Stimulated activated CD4-positive, alpha-beta T cell treated with anti-CD3 and anti-CD28 coated beads, TNF-alpha, amount 100 ng/mL, for 24 hours (primary cell): ENCODE measurements at regions not wholly inside any gene's neighbourhood (a gene's known extent, or its start where the extent isn't known, plus 50 kb on each side); places are given as distances from the start of the nearest gene placed in this dataset.
"Not testable (repeated sequence)": the region's sequence is repeated elsewhere in the genome, so short reads cannot be mapped to it uniquely, and the experiment has no call there.

Source experiments
- DNase-seq, 3 experiments: peaks; one replicate each; pipeline ENCODE4 v3.0.0-alpha.2; 2020; ENCODE audit warnings: low read depth in 3 of 3

- DNase-seq = no peak
These were observed 110.8 kb downstream of the PDGFA start for GRCh38 chr7:408751-409311.

- DNase-seq = no peak
These were observed 110.0 kb downstream of the PDGFA start for GRCh38 chr7:409339-410281.

DNA sequence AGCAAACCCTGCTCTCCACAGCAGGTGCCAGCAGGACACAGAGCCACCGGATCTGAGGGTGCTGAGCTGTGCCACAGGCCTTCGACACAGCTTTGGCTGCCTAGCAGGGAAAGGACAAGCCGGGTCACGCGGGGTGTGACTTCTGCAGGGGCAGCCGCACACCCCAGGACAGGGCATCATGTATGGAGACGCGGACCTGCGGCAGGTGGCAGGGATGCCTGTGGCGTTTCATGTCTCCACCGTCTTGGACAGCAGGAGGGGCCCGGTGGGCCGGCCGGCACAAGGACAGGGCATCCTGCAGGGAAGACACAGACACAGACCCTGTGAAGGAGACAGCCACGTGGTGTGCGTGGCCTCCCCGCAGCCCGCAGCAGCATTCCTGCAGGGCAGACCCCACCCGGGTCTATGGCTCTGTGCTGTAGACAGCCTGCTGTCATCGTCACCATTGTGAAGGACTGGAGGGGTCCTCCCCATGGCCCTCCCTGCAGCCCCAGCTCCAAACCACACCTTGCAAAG, 109.2 kb downstream of the PDGFA start:
- DNase-seq = no peak

DNA sequence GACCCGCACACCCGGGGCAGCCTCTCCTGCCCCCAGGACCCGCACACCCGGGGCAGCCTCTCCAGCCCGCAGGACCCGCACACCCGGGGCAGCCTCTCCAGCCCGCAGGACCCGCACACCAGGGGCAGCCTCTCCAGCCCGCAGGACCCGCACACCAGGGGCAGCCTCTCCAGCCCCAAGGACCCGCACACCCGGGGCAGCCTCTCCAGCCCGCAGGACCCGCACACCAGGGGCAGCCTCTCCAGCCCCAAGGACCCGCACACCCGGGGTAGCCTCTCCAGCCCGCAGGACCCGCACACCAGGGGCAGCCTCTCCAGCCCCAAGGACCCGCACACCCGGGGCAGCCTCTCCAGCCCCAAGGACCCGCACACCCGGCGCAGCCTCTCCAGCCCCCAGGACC, 108.5 kb downstream of the PDGFA start:
- not testable (repeated sequence) for DNase-seq

DNA sequence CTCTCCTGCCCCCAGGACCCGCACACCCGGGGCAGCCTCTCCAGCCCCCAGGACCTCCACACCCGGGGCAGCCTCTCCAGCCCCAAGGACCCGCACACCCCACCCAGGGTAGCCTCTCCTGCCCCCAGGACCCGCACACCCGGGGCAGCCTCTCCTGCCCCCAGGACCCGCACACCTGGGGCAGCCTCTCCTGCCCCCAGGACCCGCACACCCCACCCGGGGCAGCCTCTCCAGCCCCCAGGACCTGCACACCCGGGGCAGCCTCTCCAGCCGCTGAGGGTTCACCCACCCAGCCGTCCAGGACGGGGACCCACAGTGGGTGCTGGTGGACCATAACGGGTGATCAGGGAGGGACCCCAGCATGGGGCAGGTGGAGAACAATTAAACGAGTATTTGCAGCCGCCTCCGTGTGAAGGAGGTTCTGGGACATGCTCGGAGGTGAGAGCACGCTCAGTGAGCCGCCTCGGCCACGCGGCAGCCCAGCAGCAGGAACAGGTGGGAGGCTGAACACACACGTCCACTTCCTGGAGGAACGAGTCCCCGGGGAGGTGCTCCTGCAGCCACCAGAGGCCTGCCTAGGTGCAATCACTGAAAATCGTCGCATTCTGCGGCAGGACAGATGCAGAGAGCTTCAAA, 107.9 kb downstream of the PDGFA start:
- no peak for DNase-seq

GRCh38 chr7:412313-412710, 107.3 kb downstream of the PDGFA start:
- no peak for DNase-seq

DNA sequence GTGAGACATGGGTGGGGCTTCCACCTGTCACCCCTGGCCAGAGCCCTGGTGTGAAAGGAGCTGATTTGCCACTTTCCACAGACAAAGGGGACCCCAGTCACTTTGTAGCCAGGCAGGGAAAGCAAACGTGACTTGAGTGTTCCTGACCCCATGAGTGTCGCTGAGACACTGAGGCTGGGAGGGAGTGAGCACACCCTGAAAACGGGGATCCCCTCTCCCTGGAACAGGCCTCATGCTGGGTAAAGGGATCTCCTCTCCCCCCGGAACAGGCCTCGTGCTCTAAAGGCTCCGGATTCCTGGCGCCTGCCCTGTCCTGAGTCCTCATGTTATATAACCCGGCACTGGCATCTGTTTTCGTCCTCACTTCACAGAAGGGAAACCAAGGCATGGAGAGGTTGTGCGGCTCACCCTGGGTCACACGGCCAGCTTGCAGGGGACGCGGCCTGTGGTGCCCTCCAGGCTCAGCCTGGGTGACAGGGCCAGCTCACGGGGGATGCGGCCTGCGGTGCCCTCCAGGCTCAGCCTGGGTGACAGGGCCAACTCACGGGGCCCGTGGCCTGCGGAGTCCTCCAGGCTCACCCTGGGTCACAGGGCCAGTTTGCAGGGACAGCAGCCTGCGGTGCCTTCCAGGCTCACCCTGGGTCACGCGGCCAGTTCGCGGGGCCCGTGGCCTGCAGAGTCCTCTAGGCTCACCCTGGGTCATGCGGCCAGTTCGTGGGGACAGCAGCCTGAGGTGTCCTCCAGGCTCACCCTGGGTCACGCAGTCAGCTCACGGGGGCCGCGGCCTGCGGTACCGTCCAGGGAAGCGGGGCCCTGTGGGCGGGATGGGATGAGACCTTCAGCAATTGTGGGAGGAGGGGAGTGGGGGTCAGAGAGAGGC, 104.7 kb downstream of the PDGFA start:
- no peak for DNase-seq

- DNase-seq = no peak
These were observed 103.8 kb downstream of the PDGFA start for GRCh38 chr7:415646-416525.

- DNase-seq = no peak
These were observed 102.7 kb downstream of the PDGFA start for GRCh38 chr7:416761-417624.

DNA sequence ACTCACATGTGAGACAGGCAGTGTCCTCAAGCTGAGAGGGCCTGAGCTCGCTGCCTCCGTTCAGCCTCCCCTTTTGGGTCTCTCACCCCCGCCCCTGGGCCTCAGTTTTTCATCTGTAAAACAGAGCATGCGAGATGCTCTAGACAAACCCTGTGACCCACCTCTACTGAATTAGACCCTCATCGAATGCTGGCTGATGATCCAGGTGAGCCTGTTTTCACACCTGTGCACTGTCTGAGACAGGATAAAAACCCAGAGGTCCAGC, 102.1 kb downstream of the PDGFA start:
- DNase-seq = no peak

GRCh38 chr7:417973-418601, 101.6 kb downstream of the PDGFA start:
- no peak for DNase-seq

DNA sequence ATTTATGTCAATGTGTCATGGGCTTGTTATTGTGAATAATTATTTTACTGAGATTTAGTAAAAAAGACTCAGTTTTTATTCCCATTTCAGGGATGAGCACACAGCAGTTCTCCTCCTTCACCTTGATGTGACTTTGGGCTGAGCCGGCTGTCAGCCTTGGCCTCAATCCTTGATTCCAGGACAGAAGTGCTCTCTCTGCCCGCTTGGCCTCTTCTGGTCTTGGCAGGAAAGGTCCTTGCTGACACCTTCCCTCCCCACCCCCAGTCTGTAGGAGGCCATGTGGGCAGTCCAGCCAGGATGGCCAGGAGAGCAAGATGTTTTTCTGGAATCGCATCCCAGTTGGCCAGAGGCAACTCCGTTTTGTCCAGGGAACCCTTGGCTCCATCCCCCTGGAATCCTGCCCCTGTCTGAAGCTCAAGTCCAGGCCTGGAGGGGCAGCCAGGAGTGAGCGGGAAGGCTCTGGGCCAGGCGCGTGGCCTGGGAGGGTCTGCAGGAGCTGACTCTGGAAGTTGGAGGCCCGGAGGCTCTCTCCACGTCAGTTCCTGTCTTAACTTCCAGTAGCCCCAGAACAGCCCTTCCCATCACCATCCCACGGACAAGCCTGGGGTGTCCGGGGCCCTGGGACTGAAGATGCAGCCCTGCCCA, 100.9 kb downstream of the PDGFA start:
- DNase-seq = no peak

GRCh38 chr7:420142-421093, 99.2 kb downstream of the PDGFA start:
- DNase-seq = no peak

- no peak for DNase-seq
These were observed 98.3 kb downstream of the PDGFA start for GRCh38 chr7:421136-421991.

DNA sequence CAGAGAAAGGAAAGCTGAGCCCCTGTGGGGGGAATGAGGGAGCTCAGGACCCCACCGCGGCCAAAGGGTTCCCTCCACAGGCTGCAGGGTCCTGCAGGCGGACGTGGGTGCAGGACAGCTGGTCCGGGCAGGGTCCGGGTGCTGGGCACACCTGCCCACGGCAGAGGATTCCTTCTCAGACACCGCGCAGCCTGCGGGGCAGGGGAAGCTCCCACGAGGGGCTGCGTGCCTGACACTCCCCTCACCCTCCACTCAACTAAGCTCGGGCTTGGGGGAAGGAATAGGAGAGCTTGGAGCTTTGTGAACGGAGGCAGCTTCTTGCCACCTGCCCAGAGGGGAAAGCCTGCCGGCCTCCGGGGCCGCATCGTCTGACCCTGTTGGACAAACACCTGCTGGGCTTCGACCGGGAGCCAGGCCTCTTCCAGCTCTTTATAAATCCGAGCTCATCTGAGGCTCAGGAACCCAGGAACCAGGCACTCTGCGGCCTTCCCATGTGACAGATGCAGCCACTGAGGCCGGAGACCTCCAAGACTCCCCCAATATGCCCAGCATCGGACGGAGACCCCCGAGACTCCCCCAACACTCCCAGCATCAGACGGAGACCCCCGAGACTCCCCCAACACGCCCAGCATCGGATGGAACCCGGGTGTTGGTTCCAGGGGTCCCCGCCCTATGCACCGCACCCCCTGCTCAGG, 97.3 kb downstream of the PDGFA start:
- no peak for DNase-seq

- DNase-seq = no peak
These were observed 96.8 kb downstream of the PDGFA start for GRCh38 chr7:422886-423225.
